ENCODE measurements at regions not wholly inside any gene's neighbourhood (a gene's known extent, or its start where the extent isn't known, plus 50 kb on each side); places are given as distances from the start of the nearest gene placed in this dataset.

GRCh38 chr5:93960042-93960441 is 218.6 kb upstream of the POU5F2 start:
- in situ Hi-C loops (cut with MboI), result no loop called here

GRCh38 chr5:93956006-93956405 is 214.6 kb upstream of the POU5F2 start:
- H4K20me1 ChIP-seq (ENCODE audit: insufficient read depth), result no peaks in the 10 kb centered on the region
- H3K27ac ChIP-seq, result no peak overlapping the region
- H3F3A ChIP-seq (ENCODE audit: insufficient read depth), result no peaks in the 10 kb centered on the region
- no peaks in the 10 kb centered on the region for H3K36me3 ChIP-seq (ENCODE audit: low read depth)
- H3K9me3 ChIP-seq (ENCODE audit: low read depth), result no peaks in the 10 kb centered on the region
- no peak overlapping the region for H3K9ac ChIP-seq
- TF ChIP-seq EZH2 (IDR thresholded peaks at IDR 0.05; ENCODE audit: insufficient read depth, poor library complexity, severe bottlenecking), result no peak
- TF ChIP-seq EZH2phosphoT487 (IDR thresholded peaks at IDR 0.05; ENCODE audit: insufficient read depth, low read depth), result no peak
- in situ Hi-C loops (cut with MboI), result no loop called here
- no peaks in the 10 kb centered on the region for H3K27me3 ChIP-seq (replicated peaks; ENCODE audit: insufficient read depth)
- H3K9me2 ChIP-seq (ENCODE audit: insufficient read depth), result no peaks in the 10 kb centered on the region
- no peak overlapping the region for H2AFZ ChIP-seq
- 97 to 98% methylated on average over 2 of the region's 2 CpGs for WGBS, 2 experiments (ENCODE audit: low coverage in 1 of 2, low lambda C conversion rate in 2 of 2, missing lambda C conversion rate in 2 of 2)
- DNase-seq, result no peak
- H3K4me1 ChIP-seq (ENCODE audit: insufficient read depth), result no peaks in the 10 kb centered on the region
- H3K79me2 ChIP-seq (ENCODE audit: insufficient read depth), result no peaks in the 10 kb centered on the region
- no peak overlapping the region for H3K4me2 ChIP-seq (ENCODE audit: unreplicated experiment)
- H3K4me3 ChIP-seq, result no peak overlapping the region

More at GRCh38 chr5:93960042-93960441, 218.6 kb upstream of the POU5F2 start:
- Histone ChIP-seq H3K9me3 (ENCODE audit: low read depth) (no peaks in the 10 kb centered on the region), H3K27me3 (replicated peaks; ENCODE audit: insufficient read depth) (no peaks in the 10 kb centered on the region), H3K9me2 (ENCODE audit: insufficient read depth) (no peaks in the 10 kb centered on the region), H3K9ac (no peak overlapping the region), H3K79me2 (ENCODE audit: insufficient read depth) (no peaks in the 10 kb centered on the region), H3K4me3 (no peak overlapping the region), H3K36me3 (ENCODE audit: low read depth) (no peaks in the 10 kb centered on the region), H3F3A (ENCODE audit: insufficient read depth) (no peaks in the 10 kb centered on the region), H3K4me2 (ENCODE audit: unreplicated experiment) (no peak overlapping the region), H3K4me1 (ENCODE audit: insufficient read depth) (0 out of 2 replicates have a peak, but pooled peaks cover 6% of the 10 kb centered on the region), H3K27ac (no peak overlapping the region), H4K20me1 (ENCODE audit: insufficient read depth) (no peaks in the 10 kb centered on the region), H2AFZ (no peak overlapping the region)
- 97 to 98% methylated on average over 3 of the region's 3 CpGs for WGBS, 2 experiments (ENCODE audit: low coverage in 1 of 2, low lambda C conversion rate in 2 of 2, missing lambda C conversion rate in 2 of 2)
- no peak for DNase-seq
- TF ChIP-seq EZH2 (IDR thresholded peaks at IDR 0.05; ENCODE audit: insufficient read depth, poor library complexity, severe bottlenecking) (no peak), EZH2phosphoT487 (IDR thresholded peaks at IDR 0.05; ENCODE audit: insufficient read depth, low read depth) (no peak)

GRCh38 chr5:93954421-93955069 is 213.1 kb upstream of the POU5F2 start:
- H3K27me3 ChIP-seq (replicated peaks; ENCODE audit: insufficient read depth), result no peaks in the 10 kb centered on the region
- H3F3A ChIP-seq (ENCODE audit: insufficient read depth), result no peaks in the 10 kb centered on the region
- H3K4me3 ChIP-seq, result no peak overlapping the region
- 87 to 88% methylated on average over 5 of the region's 5 CpGs for WGBS, 2 experiments (ENCODE audit: low coverage in 1 of 2, low lambda C conversion rate in 2 of 2, missing lambda C conversion rate in 2 of 2)
- H3K9ac ChIP-seq, result no peak overlapping the region
- no peak for DNase-seq
- H4K20me1 ChIP-seq (ENCODE audit: insufficient read depth), result no peaks in the 10 kb centered on the region
- TF ChIP-seq EZH2phosphoT487 (IDR thresholded peaks at IDR 0.05; ENCODE audit: insufficient read depth, low read depth) (no peak), EZH2 (IDR thresholded peaks at IDR 0.05; ENCODE audit: insufficient read depth, poor library complexity, severe bottlenecking) (no peak)
- in situ Hi-C loops (cut with MboI), result no loop called here
- no peaks in the 10 kb centered on the region for H3K9me2 ChIP-seq (ENCODE audit: insufficient read depth)
- no peak overlapping the region for H3K4me2 ChIP-seq (ENCODE audit: unreplicated experiment)
- no peaks in the 10 kb centered on the region for H3K9me3 ChIP-seq (ENCODE audit: low read depth)
- no peaks in the 10 kb centered on the region for H3K36me3 ChIP-seq (ENCODE audit: low read depth)
- no peaks in the 10 kb centered on the region for H3K4me1 ChIP-seq (ENCODE audit: insufficient read depth)
- H3K27ac ChIP-seq, result no peak overlapping the region
- H3K79me2 ChIP-seq (ENCODE audit: insufficient read depth), result no peaks in the 10 kb centered on the region
- no peak overlapping the region for H2AFZ ChIP-seq

DNA sequence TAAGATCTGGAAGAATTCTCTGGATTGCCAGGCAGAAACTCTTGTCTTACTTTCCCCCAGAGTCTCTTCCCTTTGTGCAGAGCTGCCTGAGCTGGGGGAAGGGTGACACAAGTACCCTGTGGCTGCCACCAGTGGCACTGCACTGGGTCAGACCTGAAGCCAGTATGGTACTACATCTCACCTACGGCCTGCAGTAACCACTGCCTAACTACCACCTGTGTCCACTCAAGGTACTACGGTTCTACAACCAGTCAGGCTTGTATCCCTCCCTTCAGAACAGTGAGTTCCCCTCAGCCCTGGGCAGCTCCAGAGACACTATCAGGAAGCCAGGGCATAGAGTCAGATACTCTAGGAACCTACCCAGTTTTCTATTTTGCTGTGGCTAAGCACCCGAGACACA is 212.0 kb upstream of the POU5F2 start:
- Histone ChIP-seq H3K4me1 (ENCODE audit: insufficient read depth) (no peaks in the 10 kb centered on the region), H3K27ac (no peak overlapping the region), H3K9ac (no peak overlapping the region), H3K27me3 (replicated peaks; ENCODE audit: insufficient read depth) (no peaks in the 10 kb centered on the region), H3K9me3 (ENCODE audit: low read depth) (no peaks in the 10 kb centered on the region), H3K36me3 (ENCODE audit: low read depth) (no peaks in the 10 kb centered on the region), H3F3A (ENCODE audit: insufficient read depth) (no peaks in the 10 kb centered on the region), H4K20me1 (ENCODE audit: insufficient read depth) (no peaks in the 10 kb centered on the region), H2AFZ (no peak overlapping the region), H3K4me2 (ENCODE audit: unreplicated experiment) (no peak overlapping the region), H3K79me2 (ENCODE audit: insufficient read depth) (no peaks in the 10 kb centered on the region), H3K4me3 (no peak overlapping the region), H3K9me2 (ENCODE audit: insufficient read depth) (no peaks in the 10 kb centered on the region)
- in situ Hi-C loops (cut with MboI), result no loop called here
- 96 to 99% methylated on average over 3 of the region's 3 CpGs for WGBS, 2 experiments (ENCODE audit: low coverage in 1 of 2, low lambda C conversion rate in 2 of 2, missing lambda C conversion rate in 2 of 2)
- DNase-seq, result no peak
- TF ChIP-seq EZH2 (IDR thresholded peaks at IDR 0.05; ENCODE audit: insufficient read depth, poor library complexity, severe bottlenecking) (no peak), EZH2phosphoT487 (IDR thresholded peaks at IDR 0.05; ENCODE audit: insufficient read depth, low read depth) (no peak)

Measured in GM23248 (cell line).